ENCODE measurements at regions not wholly inside any gene's neighbourhood (a gene's known extent, or its start where the extent isn't known, plus 50 kb on each side); places are given as distances from the start of the nearest gene placed in this dataset.

DNA sequence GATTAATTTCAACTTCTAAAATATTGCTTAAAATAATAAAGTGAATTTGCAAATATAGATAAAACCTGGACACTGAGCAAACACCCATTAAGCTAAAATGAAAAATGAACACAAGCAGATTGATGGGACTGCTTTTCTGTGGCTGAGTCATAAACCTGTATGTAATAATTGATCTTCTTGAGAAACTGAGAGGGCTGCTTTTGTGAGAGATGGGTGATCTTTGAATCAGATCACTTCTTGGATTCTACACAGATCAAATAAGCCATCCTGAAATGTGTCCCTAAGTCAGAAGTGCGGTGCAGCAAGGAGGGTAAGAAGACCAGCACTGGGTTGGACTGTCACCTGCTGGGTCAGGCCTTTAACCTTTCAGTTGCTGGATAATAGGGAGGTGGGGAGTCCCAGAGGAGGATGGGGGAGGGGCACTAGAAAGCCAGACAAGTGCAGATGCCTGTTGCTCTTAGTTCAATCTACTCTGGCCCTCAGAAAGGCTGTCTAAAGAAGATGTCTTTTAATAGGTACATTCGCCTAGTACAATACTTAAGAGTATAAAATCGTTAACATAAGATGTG is 178.2 kb upstream of the NAMPT start:
- TF ChIP-seq, protein P1, sequence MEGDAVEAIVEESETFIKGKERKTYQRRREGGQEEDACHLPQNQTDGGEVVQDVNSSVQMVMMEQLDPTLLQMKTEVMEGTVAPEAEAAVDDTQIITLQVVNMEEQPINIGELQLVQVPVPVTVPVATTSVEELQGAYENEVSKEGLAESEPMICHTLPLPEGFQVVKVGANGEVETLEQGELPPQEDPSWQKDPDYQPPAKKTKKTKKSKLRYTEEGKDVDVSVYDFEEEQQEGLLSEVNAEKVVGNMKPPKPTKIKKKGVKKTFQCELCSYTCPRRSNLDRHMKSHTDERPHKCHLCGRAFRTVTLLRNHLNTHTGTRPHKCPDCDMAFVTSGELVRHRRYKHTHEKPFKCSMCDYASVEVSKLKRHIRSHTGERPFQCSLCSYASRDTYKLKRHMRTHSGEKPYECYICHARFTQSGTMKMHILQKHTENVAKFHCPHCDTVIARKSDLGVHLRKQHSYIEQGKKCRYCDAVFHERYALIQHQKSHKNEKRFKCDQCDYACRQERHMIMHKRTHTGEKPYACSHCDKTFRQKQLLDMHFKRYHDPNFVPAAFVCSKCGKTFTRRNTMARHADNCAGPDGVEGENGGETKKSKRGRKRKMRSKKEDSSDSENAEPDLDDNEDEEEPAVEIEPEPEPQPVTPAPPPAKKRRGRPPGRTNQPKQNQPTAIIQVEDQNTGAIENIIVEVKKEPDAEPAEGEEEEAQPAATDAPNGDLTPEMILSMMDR (IDR thresholded peaks at IDR 0.05): no peak
- no peak for TF ChIP-seq POLR2A (IDR thresholded peaks at IDR 0.05)
